ENCODE measurements at regions not wholly inside any gene's neighbourhood (a gene's known extent, or its start where the extent isn't known, plus 50 kb on each side); places are given as distances from the start of the nearest gene placed in this dataset.

- TF ChIP-seq CTCF (conservative IDR thresholded peaks at IDR 0.05 in 1 of 2, IDR thresholded peaks at IDR 0.05 in 1 of 2; ENCODE audit: extremely low read depth in 1 of 2, insufficient read depth in 1 of 2, low read depth in 1 of 2, low read length in 2 of 2) (no peak), EZH2 (IDR thresholded peaks at IDR 0.05; ENCODE audit: borderline replicate concordance, low read length) (no peak)
These were observed 63.8 kb upstream of the PPM1B start for GRCh38 chr2:44104855-44105271.

Measured in mammary epithelial cell (primary cell).